Right kidney (tissue), 1 donor: ENCODE measurements at regions not wholly inside any gene's neighbourhood (a gene's known extent, or its start where the extent isn't known, plus 50 kb on each side); places are given as distances from the start of the nearest gene placed in this dataset.
"Not testable (repeated sequence)": the region's sequence is repeated elsewhere in the genome, so short reads cannot be mapped to it uniquely, and the experiment has no call there.

ENCODE experiments used
- DNase-seq: peaks from one replicate; pipeline ENCODE4 v3.0.0-alpha.2; 2016

DNA sequence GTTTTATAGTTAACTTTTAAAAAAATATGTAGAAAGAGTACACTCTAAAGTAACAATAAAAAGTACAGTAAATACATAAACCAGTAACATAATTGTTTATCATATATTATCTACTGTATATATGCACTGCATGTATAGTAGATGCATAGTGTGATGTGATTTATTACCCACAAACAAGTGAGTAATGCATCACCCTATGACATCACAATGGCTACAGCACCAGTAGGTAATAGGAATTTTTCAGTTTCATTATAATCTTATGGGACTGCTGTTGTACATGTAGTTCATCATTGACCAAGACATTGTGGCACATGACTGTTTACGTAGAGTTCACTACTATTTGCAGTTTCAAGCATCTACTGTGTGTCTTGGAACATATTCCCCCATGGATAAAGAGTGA, 1047.2 kb downstream of the ROBO2 start:
- DNase-seq = no peak

- no peak for DNase-seq
These were observed 1048.1 kb downstream of the ROBO2 start for GRCh38 chr3:78088006-78088405.

DNA sequence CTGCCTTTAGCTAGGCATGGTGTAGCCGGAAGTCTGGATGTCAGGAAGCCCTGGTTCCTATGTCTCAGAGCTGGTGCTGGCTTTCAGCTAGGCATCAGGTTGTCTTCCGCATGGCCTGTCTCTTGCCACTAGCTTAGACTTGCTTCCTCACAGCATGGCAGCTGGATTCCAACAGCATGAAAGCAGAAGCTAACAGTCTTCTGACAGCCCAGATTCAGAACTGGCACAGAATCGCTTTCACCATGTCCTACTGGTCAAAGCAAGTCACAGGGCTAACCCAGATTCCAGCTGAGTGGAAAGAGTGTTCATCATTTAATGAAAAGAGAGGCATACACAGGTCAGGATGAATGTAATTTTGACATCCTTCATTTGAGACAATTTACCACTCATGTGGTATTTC, 1050.5 kb downstream of the ROBO2 start:
- no peak for DNase-seq

- no peak for DNase-seq
These were observed 1051.7 kb downstream of the ROBO2 start for GRCh38 chr3:78091478-78092119.

DNA sequence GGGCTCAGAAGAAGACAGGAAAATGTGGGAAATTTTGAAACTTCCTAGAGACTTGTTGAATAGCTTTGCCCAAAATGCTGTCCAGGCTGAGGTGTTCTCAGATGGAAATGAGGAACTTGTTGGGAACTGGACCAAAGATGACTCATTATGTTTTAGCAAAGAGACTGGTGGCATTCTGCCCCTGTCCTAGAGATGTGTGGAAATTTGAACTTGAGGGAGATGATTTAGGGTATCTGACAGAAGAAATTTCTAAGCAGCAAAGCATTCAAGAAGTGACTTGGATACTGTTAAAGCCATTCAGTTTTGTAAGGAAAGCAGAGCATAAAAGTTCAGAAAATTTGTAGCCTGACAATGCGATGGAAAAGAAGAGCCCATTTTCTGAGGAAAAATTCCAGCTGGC, 1052.7 kb downstream of the ROBO2 start:
- not testable (repeated sequence) for DNase-seq

DNA sequence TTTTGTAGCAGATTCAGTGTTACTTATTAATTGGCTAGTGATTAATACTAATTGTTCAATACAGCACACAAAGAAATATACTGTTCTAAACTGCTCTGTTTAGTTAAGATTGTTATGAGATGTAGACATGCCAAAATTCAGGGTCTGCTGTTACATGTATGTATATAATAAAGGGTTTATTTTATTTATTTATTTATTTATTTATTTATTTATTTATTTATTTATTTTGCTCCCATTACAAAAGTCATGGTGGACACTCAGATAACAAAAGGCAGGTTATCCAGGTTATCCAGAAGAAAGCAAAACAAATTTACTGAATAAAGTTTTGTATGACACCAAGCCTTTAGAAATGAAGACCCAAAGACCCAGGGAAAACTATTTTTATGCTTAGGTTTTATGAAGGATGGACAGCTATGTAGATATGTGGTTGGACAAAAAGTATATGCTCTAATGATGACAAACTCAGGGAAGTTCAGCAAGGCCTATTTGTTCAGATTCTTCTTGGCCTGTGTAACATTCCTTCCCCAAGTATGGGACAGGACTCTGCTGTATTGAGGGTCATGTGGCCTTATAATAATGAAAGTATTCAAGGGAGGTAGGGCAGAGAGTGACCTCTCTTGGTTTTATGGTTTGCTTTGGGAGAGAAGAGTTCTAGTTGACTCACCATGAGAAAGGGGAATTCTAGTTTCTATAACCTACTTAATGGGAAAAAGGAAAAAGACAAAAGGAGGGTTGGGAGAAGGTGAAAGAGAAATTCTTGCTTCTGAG, 1056.8 kb downstream of the ROBO2 start:
- no peak for DNase-seq

DNA sequence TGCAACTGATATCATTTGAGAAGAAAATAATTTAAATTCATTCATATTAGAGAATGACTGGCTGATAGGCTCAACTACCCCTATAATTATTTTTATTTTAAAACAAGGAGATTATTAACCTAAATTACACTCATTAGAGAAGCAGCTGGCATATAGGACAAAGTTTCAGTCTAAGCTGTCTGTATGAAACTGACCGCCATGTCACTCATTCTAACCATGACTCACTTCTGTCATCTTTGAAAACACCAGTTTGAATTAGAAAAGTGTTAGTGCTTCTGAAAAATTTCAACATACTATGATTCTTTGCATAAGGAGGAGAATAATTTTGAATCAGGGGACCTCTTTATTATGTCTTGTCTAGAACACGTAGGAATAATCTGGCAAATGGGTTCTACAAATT, 1058.5 kb downstream of the ROBO2 start:
- no peak for DNase-seq

GRCh38 chr3:78101384-78101783, 1061.5 kb downstream of the ROBO2 start:
- DNase-seq = no peak

DNA sequence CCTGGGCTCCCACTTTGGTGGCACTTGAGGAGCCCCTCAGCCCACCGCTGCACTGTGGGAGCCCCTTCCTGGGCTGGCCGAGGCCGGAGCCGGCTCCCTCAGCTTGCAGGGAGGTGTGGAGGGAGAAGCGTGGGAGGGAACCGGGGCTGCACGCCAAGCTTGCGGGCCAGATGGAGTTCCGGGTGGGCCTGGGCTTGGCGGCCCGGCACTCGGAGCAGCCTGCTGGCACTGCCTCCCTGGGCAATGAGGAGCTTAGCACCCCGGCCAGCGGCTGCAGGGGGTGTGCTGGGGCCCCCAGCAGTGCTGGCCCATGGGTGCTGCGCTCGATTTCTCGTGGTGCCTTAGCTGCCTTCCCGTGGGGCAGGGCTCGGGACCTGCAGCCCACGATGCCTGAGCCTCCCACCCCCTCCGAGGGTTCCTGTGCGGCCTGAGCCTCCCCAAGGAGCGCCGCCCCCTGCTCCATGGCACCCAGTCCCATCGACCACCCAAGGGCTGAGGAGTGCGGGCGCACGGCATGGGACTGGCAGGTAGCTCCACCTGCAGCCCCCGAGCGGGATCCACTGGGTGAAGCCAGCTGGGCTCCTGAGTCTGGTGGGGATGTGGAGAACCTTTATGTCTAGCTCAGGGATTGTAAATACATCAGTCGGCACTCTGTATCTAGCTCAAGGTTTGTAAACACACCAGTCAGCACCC, 1068.5 kb downstream of the ROBO2 start:
- DNase-seq = not testable (repeated sequence)

- no peak for DNase-seq
These were observed 1072.6 kb downstream of the ROBO2 start for GRCh38 chr3:78112291-78113010.

- DNase-seq = no peak
These were observed 1076.1 kb downstream of the ROBO2 start for GRCh38 chr3:78115983-78116382.

DNA sequence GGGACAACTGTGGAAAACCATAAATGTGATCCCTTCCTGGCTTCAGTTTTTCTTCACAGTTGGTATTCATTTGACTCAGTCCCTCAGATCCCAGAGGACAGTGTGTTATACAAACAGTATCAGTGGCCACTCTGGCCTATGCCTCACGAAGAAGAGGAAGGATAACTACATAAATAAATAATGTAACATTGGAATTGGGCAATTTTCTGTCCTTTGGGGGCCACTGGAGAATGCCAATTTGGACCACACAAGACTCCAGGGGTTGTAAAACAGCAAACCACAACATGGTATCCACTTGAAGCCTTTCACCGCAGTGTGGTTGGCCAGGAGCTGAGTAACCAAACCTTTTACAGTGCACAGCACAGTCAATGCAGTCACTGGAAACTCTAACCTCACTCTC, 1077.0 kb downstream of the ROBO2 start:
- DNase-seq = no peak

GRCh38 chr3:78123058-78123457, 1083.2 kb downstream of the ROBO2 start:
- no peak for DNase-seq

DNA sequence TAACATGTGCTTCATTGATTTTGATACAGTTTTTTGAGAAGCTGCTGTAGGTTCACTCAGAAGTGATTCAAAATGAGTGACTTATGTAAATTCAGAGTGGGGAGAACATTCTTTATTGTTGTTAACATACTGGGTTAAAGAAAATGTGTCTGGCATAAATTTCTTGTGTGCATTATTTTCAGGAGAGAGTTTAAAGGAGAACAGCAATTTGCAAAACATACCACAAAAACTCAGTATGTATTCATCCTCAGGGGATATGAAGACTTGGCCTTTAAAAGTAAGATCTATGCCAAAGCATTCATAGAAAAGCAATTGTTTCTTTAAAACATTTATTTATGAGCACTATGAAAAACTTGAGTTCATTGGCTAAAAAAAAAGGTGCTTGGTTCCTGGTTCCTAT, 1089.8 kb downstream of the ROBO2 start:
- no peak for DNase-seq

GRCh38 chr3:78130741-78131290, 1090.9 kb downstream of the ROBO2 start:
- no peak for DNase-seq

GRCh38 chr3:78134496-78134895, 1094.6 kb downstream of the ROBO2 start:
- DNase-seq = no peak

- no peak for DNase-seq
These were observed 1099.3 kb downstream of the ROBO2 start for GRCh38 chr3:78139166-78139565.

DNA sequence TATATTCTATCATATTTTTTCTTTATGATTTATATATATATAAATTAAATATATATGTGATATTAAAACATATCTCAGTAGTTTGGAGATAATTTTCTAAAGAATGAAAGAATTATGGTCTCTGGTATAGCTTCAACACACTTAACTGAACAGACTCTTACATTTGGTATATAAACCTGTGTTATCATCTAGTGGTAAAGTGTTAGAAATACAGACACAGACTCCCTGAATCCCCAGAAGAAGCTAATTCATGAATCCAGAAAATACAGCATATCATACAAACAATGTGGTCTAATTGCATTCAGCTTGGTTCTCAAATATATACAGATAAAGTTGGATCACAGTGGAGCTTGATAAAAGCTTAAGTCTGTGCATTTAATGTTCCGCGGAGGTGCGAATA, 1100.4 kb downstream of the ROBO2 start:
- no peak for DNase-seq

GRCh38 chr3:78140866-78141265, 1101.0 kb downstream of the ROBO2 start:
- DNase-seq = no peak

- DNase-seq = no peak
These were observed 1101.4 kb downstream of the ROBO2 start for GRCh38 chr3:78141269-78141668.

DNA sequence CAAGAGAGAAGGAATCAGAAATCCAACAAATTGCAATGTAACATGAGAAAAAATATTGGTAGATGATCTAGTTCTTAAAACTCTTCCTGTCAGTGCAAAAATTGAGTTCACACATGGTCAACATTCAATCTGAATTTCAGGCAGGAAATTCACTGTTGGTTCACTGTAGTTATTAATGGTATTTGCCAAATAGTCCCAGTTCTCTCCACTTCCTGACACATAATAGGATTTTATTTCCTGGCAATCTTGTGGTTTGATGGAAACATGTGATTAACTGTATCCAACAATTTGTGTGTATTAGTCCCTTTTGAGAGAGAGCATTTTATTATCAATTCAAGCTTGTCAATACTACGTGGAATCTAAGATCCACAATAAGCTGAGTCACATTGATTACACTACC, 1103.1 kb downstream of the ROBO2 start:
- DNase-seq = no peak

GRCh38 chr3:78148986-78149717, 1109.3 kb downstream of the ROBO2 start:
- no peak for DNase-seq
